H1 (cell line): ENCODE measurements at regions not wholly inside any gene's neighbourhood (a gene's known extent, or its start where the extent isn't known, plus 50 kb on each side); places are given as distances from the start of the nearest gene placed in this dataset.

Experiments
- CTCF ChIA-PET: fragments of 300-600 bp; sonication (Branson Sonifier 250); formaldehyde crosslinking; loops from one replicate; lab custom pipeline; 2021; ENCODE audit not compliant: partially characterized antibody; lab: Charles Lee
- POLR2A ChIA-PET: fragments of 300-600 bp; sonication (Branson Sonifier 250); formaldehyde crosslinking; loops from one replicate; lab custom pipeline; 2021; ENCODE audit warnings: inconsistent platforms; ENCODE audit not compliant: partially characterized antibody; lab: Charles Lee
- DNase-seq, 2 experiments: peaks; one replicate each; pipeline versions ENCODE4 v3.0.0 to v3.0.0-alpha.2; 2010 to 2022; ENCODE audit warnings: low spot score in 2 of 2, low read depth in 1 of 2, mixed read lengths in 1 of 2
- FAIRE-seq: peaks from 2 replicates; lab custom pipeline; 2011; peaks lifted over from hg19 to GRCh38; lab: Jason Lieb, UNC
- H2AFZ ChIP-seq: 2 replicates; pipeline ENCODE4 v1.8.1; 2012; ENCODE audit warnings: low read length, inconsistent platforms
- H2AK5ac ChIP-seq: 2 replicates; pipeline ENCODE4 v1.6.1; 2013; ENCODE audit warnings: low read depth, low read length
- H2BK120ac ChIP-seq: replicated peaks from 2 replicates; pipeline ENCODE3; 2013; ENCODE audit warnings: low read depth, low read length, inconsistent platforms
- H2BK12ac ChIP-seq: 2 replicates; pipeline ENCODE4 v1.6.1; 2013; ENCODE audit warnings: low read depth, low read length
- H2BK15ac ChIP-seq: 2 replicates; pipeline ENCODE4 v1.6.1; 2013; ENCODE audit warnings: low read length
- H2BK20ac ChIP-seq: 2 replicates; pipeline ENCODE4 v1.6.1; 2013; ENCODE audit warnings: low read length
- H2BK5ac ChIP-seq: 2 replicates; pipeline ENCODE4 v1.6.1; 2013; ENCODE audit warnings: low read depth, low read length
- H3K14ac ChIP-seq: 2 replicates; pipeline ENCODE4 v1.6.1; 2013; ENCODE audit warnings: inconsistent platforms; ENCODE audit not compliant: insufficient read length
- H3K18ac ChIP-seq: 2 replicates; pipeline ENCODE4 v1.6.1; 2013; ENCODE audit warnings: low read length; ENCODE audit errors: extremely low read depth
- H3K23ac ChIP-seq: 2 replicates; pipeline ENCODE4 v1.6.1; 2013; ENCODE audit warnings: inconsistent platforms; ENCODE audit not compliant: insufficient read length
- H3K23me2 ChIP-seq: 2 replicates; pipeline ENCODE4 v1.6.1; 2013; ENCODE audit warnings: low read depth, low read length
- H3K27ac ChIP-seq: 2 replicates; pipeline ENCODE4 v1.6.1; 2011; ENCODE audit warnings: low read depth, low read length, inconsistent platforms
- H3K27me3 ChIP-seq, 4 experiments: replicated peaks in 1 of 4; 1 replicate in 1 of 4; 2 replicates in 3 of 4; pipeline versions ENCODE4 v1.6.1 to v1.8.1; 2011 to 2013; ENCODE audit warnings: low read length in 3 of 4, mild to moderate bottlenecking in 3 of 4, inconsistent platforms in 2 of 4, mixed read lengths in 2 of 4, moderate library complexity in 1 of 4; ENCODE audit not compliant: control insufficient read depth in 3 of 4, insufficient read depth in 3 of 4; ENCODE audit errors: extremely low read depth in 1 of 4
- H3K36me3 ChIP-seq, 4 experiments: 2 replicates each; pipeline versions ENCODE4 v1.6.1 to v1.8.1; 2011 to 2013; ENCODE audit warnings: mild to moderate bottlenecking in 4 of 4, low read length in 3 of 4, moderate library complexity in 2 of 4, control low read depth in 1 of 4, inconsistent platforms in 1 of 4; ENCODE audit not compliant: insufficient read depth in 4 of 4, control insufficient read depth in 2 of 4
- H3K4ac ChIP-seq: replicated peaks from 2 replicates; pipeline ENCODE3; 2013; ENCODE audit warnings: low read length, low read depth, mixed read lengths, inconsistent platforms; ENCODE audit not compliant: insufficient read length
- H3K4me1 ChIP-seq, 4 experiments: replicated peaks in 1 of 4; 1 replicate in 1 of 4; 2 replicates in 3 of 4; pipeline versions ENCODE4 v1.6.1 to v1.8.1; 2011 to 2013; ENCODE audit warnings: low read length in 3 of 4, inconsistent platforms in 2 of 4, mixed read lengths in 1 of 4; ENCODE audit not compliant: insufficient read depth in 4 of 4, control insufficient read depth in 3 of 4
- H3K4me2 ChIP-seq, 2 experiments: 2 replicates each; pipeline versions ENCODE4 v1.6.1 to v1.8.1; 2011 to 2013; ENCODE audit warnings: low read depth in 2 of 2, low read length in 2 of 2, control low read depth in 1 of 2, inconsistent platforms in 1 of 2, mild to moderate bottlenecking in 1 of 2; ENCODE audit not compliant: insufficient read depth in 1 of 2
- H3K4me3 ChIP-seq, 4 experiments: fragments of 200-600, 300-600 bp in 1 of 4; sonication (generic), shearing (Covaris generic), sonication (Bioruptor Twin) in 1 of 4; 2 replicates each; pipeline versions ENCODE4 v1.5.1 to v1.8.1; 2011 to 2016; ENCODE audit warnings: low read length in 4 of 4, low read depth in 3 of 4, control low read depth in 2 of 4, inconsistent platforms in 2 of 4, mild to moderate bottlenecking in 2 of 4, mixed read lengths in 1 of 4, moderate library complexity in 1 of 4; ENCODE audit not compliant: insufficient read depth in 2 of 4; ENCODE audit errors: extremely low read depth in 1 of 4
- H3K56ac ChIP-seq: replicated peaks from 2 replicates; pipeline ENCODE3; 2013; ENCODE audit warnings: low read depth, mild to moderate bottlenecking, mixed read lengths, low read length, inconsistent platforms; ENCODE audit not compliant: insufficient read length
- H3K79me1 ChIP-seq: 2 replicates; pipeline ENCODE4 v1.6.1; 2013; ENCODE audit warnings: low read depth, low read length, control low read depth
- H3K79me2 ChIP-seq, 2 experiments: 2 replicates each; pipeline versions ENCODE4 v1.6.1 to v1.8.1; 2012 to 2013; ENCODE audit warnings: low read length in 2 of 2, mild to moderate bottlenecking in 2 of 2, inconsistent platforms in 1 of 2; ENCODE audit not compliant: insufficient read depth in 2 of 2, control insufficient read depth in 1 of 2
- H3K9ac ChIP-seq, 4 experiments: replicated peaks in 1 of 4; 1 replicate in 1 of 4; 2 replicates in 3 of 4; pipeline versions ENCODE4 v1.6.1 to v1.8.1; 2011 to 2013; ENCODE audit warnings: low read depth in 3 of 4, low read length in 3 of 4, control low read depth in 2 of 4, mild to moderate bottlenecking in 2 of 4, moderate library complexity in 2 of 4, inconsistent platforms in 1 of 4; ENCODE audit errors: extremely low read depth in 1 of 4
- H3K9me3 ChIP-seq, 2 experiments: 2 replicates each; pipeline versions ENCODE4 v1.6.1 to v1.8.1; 2012 to 2013; ENCODE audit warnings: mild to moderate bottlenecking in 2 of 2, moderate library complexity in 2 of 2, control low read depth in 1 of 2, inconsistent platforms in 1 of 2, low read depth in 1 of 2, low read length in 1 of 2, mixed read lengths in 1 of 2; ENCODE audit not compliant: insufficient read depth in 2 of 2
- H4K20me1 ChIP-seq, 2 experiments: replicated peaks in 1 of 2; 2 replicates each; pipeline versions ENCODE3 to v1.8.1; 2011 to 2013; ENCODE audit warnings: inconsistent platforms in 2 of 2, low read length in 2 of 2, mild to moderate bottlenecking in 1 of 2; ENCODE audit not compliant: insufficient read depth in 2 of 2, control insufficient read depth in 1 of 2
- H4K5ac ChIP-seq: 2 replicates; pipeline ENCODE4 v1.6.1; 2013; ENCODE audit warnings: low read length, low read depth, mixed read lengths, inconsistent platforms; ENCODE audit not compliant: insufficient read length
- H4K8ac ChIP-seq: 2 replicates; pipeline ENCODE4 v1.8.0; 2013; ENCODE audit warnings: mild to moderate bottlenecking, moderate library complexity, low read length, inconsistent platforms; ENCODE audit not compliant: insufficient read depth; ENCODE audit errors: extremely low read depth
- H4K91ac ChIP-seq: replicated peaks from 2 replicates; pipeline ENCODE3; 2013; ENCODE audit warnings: low read length, mixed read lengths, inconsistent platforms; ENCODE audit not compliant: insufficient read length
- CHD1 ChIP-seq: IDR thresholded peaks from 2 replicates; pipeline ENCODE4 v1.6.1; 2012; ENCODE audit warnings: low read depth, low read length, improper control_type of control experiment
- CREB1 ChIP-seq: IDR thresholded peaks from 2 replicates; pipeline ENCODE4 v1.6.1; 2012; ENCODE audit warnings: inconsistent platforms
- FOSL1 ChIP-seq: IDR thresholded peaks from 2 replicates; pipeline ENCODE4 v1.6.1; 2011; ENCODE audit warnings: mild to moderate bottlenecking, low read depth, low read length, moderate library complexity; ENCODE audit not compliant: insufficient read depth
- NRF1 ChIP-seq: IDR thresholded peaks from 2 replicates; pipeline ENCODE4 v1.6.1; 2011; ENCODE audit warnings: mild to moderate bottlenecking, low read depth, low read length, improper control_type of control experiment
- POU5F1 ChIP-seq: IDR thresholded peaks from 2 replicates; pipeline ENCODE4 v1.6.1; 2011; ENCODE audit warnings: low read depth, mild to moderate bottlenecking, low read length, moderate library complexity
- SIN3A ChIP-seq, 2 experiments: IDR thresholded peaks in 1 of 2; conservative IDR thresholded peaks in 1 of 2; 2 replicates each; pipeline ENCODE4 v1.6.1; 2011 to 2012; ENCODE audit warnings: low read length in 2 of 2, improper control_type of control experiment in 1 of 2, low read depth in 1 of 2, mild to moderate bottlenecking in 1 of 2
- SP2 ChIP-seq: IDR thresholded peaks from 2 replicates; pipeline ENCODE4 v1.6.1; 2012; ENCODE audit warnings: mild to moderate bottlenecking, low read length, inconsistent platforms
- TAF1 ChIP-seq: IDR thresholded peaks from 2 replicates; pipeline ENCODE4 v1.6.1; 2011; ENCODE audit warnings: mild to moderate bottlenecking, low read depth, low read length
- TAF7 ChIP-seq: optimal IDR thresholded peaks from 2 replicates; pipeline ENCODE3; 2011; ENCODE audit warnings: low read depth, mild to moderate bottlenecking, inconsistent platforms, low read length, moderate library complexity, borderline replicate concordance
- WGBS, 2 experiments: shearing (Covaris generic) in 1 of 2; methylation state at CpG; one replicate each; pipeline versions ENCODE4 v1.1.6 to v1.1.7; 2013 to 2015; ENCODE audit warnings: low lambda C conversion rate in 2 of 2, mixed read lengths in 2 of 2, inconsistent platforms in 1 of 2, low coverage in 1 of 2, missing lambda C conversion rate in 1 of 2; ENCODE audit not compliant: insufficient replicate concordance in 2 of 2, insufficient coverage in 1 of 2, insufficient read length in 1 of 2; ENCODE audit errors: extremely low coverage in 1 of 2, missing lambda C conversion rate in 1 of 2; 5-methylcytosine and 5-hydroxymethylcytosine counted together
- TF ChIP-seq, protein P1 (sequence below): IDR thresholded peaks from 2 replicates; pipeline ENCODE4 v1.6.1; 2012; ENCODE audit warnings: inconsistent platforms

DNA sequence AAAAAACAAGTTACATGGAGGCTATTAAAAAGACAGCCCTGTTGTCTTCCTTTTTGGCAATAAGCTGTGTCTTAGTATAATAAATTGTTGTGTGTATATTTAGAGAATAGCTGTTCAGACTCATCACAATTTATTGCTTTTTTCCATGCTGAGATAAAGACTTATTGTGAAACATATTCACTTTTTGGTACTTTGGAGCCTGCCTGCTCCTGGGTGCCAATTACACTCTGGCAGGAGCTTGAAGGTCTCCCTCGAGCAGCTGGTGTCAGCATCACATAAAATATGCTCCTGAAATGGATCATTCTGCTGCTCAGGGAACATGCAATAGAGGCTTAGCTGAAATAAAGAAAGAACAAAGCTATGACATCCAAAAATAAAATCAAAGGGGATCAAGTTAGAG, 211.6 kb upstream of the DKK2 start:
- ChIA-PET POLR2A (no interaction called here), CTCF (interaction anchor here (0.6 to 1.5 kb wide), 4 partner anchors 14 to 200 kb away, joined by 3 to 5 read pairs (median 3); no protein-coding TSS in a partner anchor)
- no peaks in the 10 kb centered on the region for H4K20me1 ChIP-seq
- no peak overlapping the region for H3K4me2 ChIP-seq
- no peaks in the 10 kb centered on the region for H3K9me3 ChIP-seq
- WGBS, 2 experiments, result 86% methylated on average over 1 of the region's 1 CpG; no CpG with 5 or more reads in 1 of the 2 experiments
- FAIRE-seq, result no peak
- no peak overlapping the region for H2BK15ac ChIP-seq
- H2AFZ ChIP-seq, result no peak overlapping the region
- H3K4ac ChIP-seq, result no peak overlapping the region
- no peaks in the 10 kb centered on the region for H3K23me2 ChIP-seq
- no peak overlapping the region for H3K56ac ChIP-seq
- no peak overlapping the region for H3K23ac ChIP-seq
- no peaks in the 10 kb centered on the region for H3K79me1 ChIP-seq
- H3K36me3 ChIP-seq, result no peaks in the 10 kb centered on the region
- H3K4me3 ChIP-seq, result no peak overlapping the region
- H2BK12ac ChIP-seq, result no peak overlapping the region
- TF ChIP-seq SP2, result no peak
- TF ChIP-seq TAF7, result no peak
- no peak for TF ChIP-seq CREB1
- TF ChIP-seq NRF1, result no peak
- no peak for TF ChIP-seq SIN3A (conservative IDR thresholded peaks at IDR 0.05 in 1 of 2, IDR thresholded peaks at IDR 0.05 in 1 of 2; ENCODE audit: low read depth in 1 of 2, low read length in 2 of 2)
- no peak for TF ChIP-seq CHD1
- TF ChIP-seq, protein P1, sequence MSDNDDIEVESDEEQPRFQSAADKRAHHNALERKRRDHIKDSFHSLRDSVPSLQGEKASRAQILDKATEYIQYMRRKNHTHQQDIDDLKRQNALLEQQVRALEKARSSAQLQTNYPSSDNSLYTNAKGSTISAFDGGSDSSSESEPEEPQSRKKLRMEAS, result no peak
- no peak for TF ChIP-seq TAF1
- TF ChIP-seq POU5F1, result no peak
- no peak for TF ChIP-seq FOSL1
- no peaks in the 10 kb centered on the region for H3K79me2 ChIP-seq
- H4K8ac ChIP-seq, result no peak overlapping the region
- DNase-seq, result no peak
- H3K14ac ChIP-seq, result no peak overlapping the region
- no peak overlapping the region for H4K91ac ChIP-seq
- no peak overlapping the region for H3K27ac ChIP-seq
- H4K5ac ChIP-seq, result no peak overlapping the region
- H3K4me1 ChIP-seq, result no peaks in the 10 kb centered on the region
- H2BK5ac ChIP-seq, result no peak overlapping the region
- no peak overlapping the region for H2BK120ac ChIP-seq
- H3K18ac ChIP-seq, result no peak overlapping the region
- no peak overlapping the region for H3K9ac ChIP-seq
- H2AK5ac ChIP-seq, result no peak overlapping the region
- H3K27me3 ChIP-seq, result no peaks in the 10 kb centered on the region
- no peak overlapping the region for H2BK20ac ChIP-seq
